BLaER1 (cell line): ENCODE measurements at regions not wholly inside any gene's neighbourhood (a gene's known extent, or its start where the extent isn't known, plus 50 kb on each side); places are given as distances from the start of the nearest gene placed in this dataset.

Experiments
- H3K27ac ChIP-seq: shearing (Covaris generic); formaldehyde crosslinking; 2 replicates; pipeline ENCODE4 v1.8.1; 2022
- H3K27me3 ChIP-seq: shearing (Covaris generic); formaldehyde crosslinking; 2 replicates; pipeline ENCODE4 v1.8.1; 2022
- H3K36me3 ChIP-seq: shearing (Covaris generic); formaldehyde crosslinking; 2 replicates; pipeline ENCODE4 v1.8.1; 2022
- H3K4me1 ChIP-seq: shearing (Covaris generic); formaldehyde crosslinking; 2 replicates; pipeline ENCODE4 v1.8.1; 2022
- H3K4me2 ChIP-seq: shearing (Covaris generic); formaldehyde crosslinking; 2 replicates; pipeline ENCODE4 v1.8.1; 2022
- H3K4me3 ChIP-seq: shearing (Covaris generic); formaldehyde crosslinking; 2 replicates; pipeline ENCODE4 v1.8.1; 2022
- H3K9ac ChIP-seq: shearing (Covaris generic); formaldehyde crosslinking; 2 replicates; pipeline ENCODE4 v1.8.1; 2022
- H3K9me3 ChIP-seq: shearing (Covaris generic); formaldehyde crosslinking; 2 replicates; pipeline ENCODE4 v1.8.1; 2022
- H4K20me1 ChIP-seq: shearing (Covaris generic); formaldehyde crosslinking; 2 replicates; pipeline ENCODE4 v1.8.1; 2022
- Cebpa-rat ChIP-seq: shearing (Covaris generic); IDR thresholded peaks from 2 replicates; pipeline ENCODE4 v1.8.1; 2022

GRCh38 chr2:104786204-104786603 lies 67.7 kb upstream of the POU3F3 start:
- no peak overlapping the region for H3K27ac ChIP-seq
- no peaks in the 10 kb centered on the region for H3K9me3 ChIP-seq
- H3K4me2 ChIP-seq, result no peak overlapping the region
- H3K4me3 ChIP-seq, result no peak overlapping the region
- H3K4me1 ChIP-seq, result peaks cover 16% of the 10 kb centered on the region
- H3K9ac ChIP-seq, result no peak overlapping the region
- H4K20me1 ChIP-seq, result no peaks in the 10 kb centered on the region
- no peak for TF ChIP-seq Cebpa-rat
- H3K27me3 ChIP-seq, result no peaks in the 10 kb centered on the region
- H3K36me3 ChIP-seq, result no peaks in the 10 kb centered on the region

GRCh38 chr2:104786821-104787220 lies 67.1 kb upstream of the POU3F3 start:
- Histone ChIP-seq H3K36me3 (no peaks in the 10 kb centered on the region), H3K9me3 (no peaks in the 10 kb centered on the region), H3K4me3 (no peak overlapping the region), H4K20me1 (no peaks in the 10 kb centered on the region), H3K4me1 (peaks cover 20% of the 10 kb centered on the region), H3K9ac (no peak overlapping the region), H3K27me3 (no peaks in the 10 kb centered on the region), H3K27ac (no peak overlapping the region), H3K4me2 (no peak overlapping the region)
- TF ChIP-seq Cebpa-rat, result no peak

- Histone ChIP-seq H3K36me3 (no peaks in the 10 kb centered on the region), H3K4me3 (no peak overlapping the region), H3K4me2 (no peak overlapping the region), H3K27ac (no peak overlapping the region), H3K4me1 (peaks cover 20% of the 10 kb centered on the region), H3K27me3 (no peaks in the 10 kb centered on the region), H3K9ac (no peak overlapping the region), H4K20me1 (no peaks in the 10 kb centered on the region), H3K9me3 (no peaks in the 10 kb centered on the region)
- TF ChIP-seq Cebpa-rat, result no peak
Observed at GRCh38 chr2:104787298-104788065, 66.4 kb upstream of the POU3F3 start.

GRCh38 chr2:104788742-104789455 lies 65.0 kb upstream of the POU3F3 start:
- no peak for TF ChIP-seq Cebpa-rat
- Histone ChIP-seq H3K4me3 (no peak overlapping the region), H3K27ac (no peak overlapping the region), H3K4me1 (peaks cover 20% of the 10 kb centered on the region), H3K36me3 (no peaks in the 10 kb centered on the region), H3K4me2 (no peak overlapping the region), H4K20me1 (no peaks in the 10 kb centered on the region), H3K27me3 (no peaks in the 10 kb centered on the region), H3K9ac (no peak overlapping the region), H3K9me3 (no peaks in the 10 kb centered on the region)

- Histone ChIP-seq H3K9me3 (no peaks in the 10 kb centered on the region), H3K4me2 (peak overlapping the region; percentile 89), H3K4me3 (no peak overlapping the region), H3K36me3 (no peaks in the 10 kb centered on the region), H3K9ac (no peak overlapping the region), H3K27me3 (no peaks in the 10 kb centered on the region), H4K20me1 (no peaks in the 10 kb centered on the region), H3K4me1 (peaks cover 20% of the 10 kb centered on the region), H3K27ac (no peak overlapping the region)
- TF ChIP-seq Cebpa-rat, result no peak
Observed at GRCh38 chr2:104790100-104790811, 63.7 kb upstream of the POU3F3 start.

GRCh38 chr2:104790901-104791495 lies 62.9 kb upstream of the POU3F3 start:
- no peaks in the 10 kb centered on the region for H4K20me1 ChIP-seq
- peak overlapping the region; percentile 89 for H3K4me2 ChIP-seq
- TF ChIP-seq Cebpa-rat, result no peak
- no peak overlapping the region for H3K27ac ChIP-seq
- H3K36me3 ChIP-seq, result no peaks in the 10 kb centered on the region
- no peak overlapping the region for H3K9ac ChIP-seq
- no peaks in the 10 kb centered on the region for H3K27me3 ChIP-seq
- H3K4me1 ChIP-seq, result peaks cover 20% of the 10 kb centered on the region
- H3K4me3 ChIP-seq, result no peak overlapping the region
- no peaks in the 10 kb centered on the region for H3K9me3 ChIP-seq

- Histone ChIP-seq H3K36me3 (no peaks in the 10 kb centered on the region), H3K4me3 (no peak overlapping the region), H3K27me3 (no peaks in the 10 kb centered on the region), H4K20me1 (no peaks in the 10 kb centered on the region), H3K4me2 (no peak overlapping the region), H3K9ac (no peak overlapping the region), H3K9me3 (no peaks in the 10 kb centered on the region), H3K27ac (no peak overlapping the region), H3K4me1 (peaks cover 20% of the 10 kb centered on the region)
- TF ChIP-seq Cebpa-rat, result no peak
Observed at GRCh38 chr2:104793966-104794365, 59.9 kb upstream of the POU3F3 start.

- no peak overlapping the region for H3K9ac ChIP-seq
- no peak overlapping the region for H3K27ac ChIP-seq
- H3K27me3 ChIP-seq, result no peaks in the 10 kb centered on the region
- H3K4me1 ChIP-seq, result peaks cover 20% of the 10 kb centered on the region
- no peaks in the 10 kb centered on the region for H4K20me1 ChIP-seq
- no peak overlapping the region for H3K4me2 ChIP-seq
- no peaks in the 10 kb centered on the region for H3K9me3 ChIP-seq
- H3K4me3 ChIP-seq, result no peak overlapping the region
- no peaks in the 10 kb centered on the region for H3K36me3 ChIP-seq
- no peak for TF ChIP-seq Cebpa-rat
Observed at GRCh38 chr2:104794441-104794840, 59.5 kb upstream of the POU3F3 start.
